Esophagus muscularis mucosa (tissue), 4 donors: ENCODE measurements at regions not wholly inside any gene's neighbourhood (a gene's known extent, or its start where the extent isn't known, plus 50 kb on each side); places are given as distances from the start of the nearest gene placed in this dataset.

Experiments
- CTCF ChIP-seq, 3 experiments: fragments of 200-600 bp in 2 of 3; fragments of 450-650 bp in 1 of 3; sonication (generic) in 2 of 3; IDR thresholded peaks; one replicate each; pipeline ENCODE4 v1.5.1; 2017 to 2019; ENCODE audit warnings: antibody characterized with exemption in 3 of 3, mild to moderate bottlenecking in 2 of 3, moderate library complexity in 1 of 3
- EP300 ChIP-seq: sonication (generic); formaldehyde crosslinking; IDR thresholded peaks from one replicate; pipeline ENCODE4 v1.6.1; 2017; ENCODE audit warnings: antibody characterized with exemption
- POLR2A ChIP-seq: fragments of 450-650 bp; IDR thresholded peaks from one replicate; pipeline ENCODE4 v1.6.1; 2017; ENCODE audit warnings: antibody characterized with exemption, moderate library complexity, mild to moderate bottlenecking, low read depth
- POLR2AphosphoS5 ChIP-seq, 2 donors: sonication (generic); formaldehyde crosslinking; IDR thresholded peaks; one replicate each; pipeline ENCODE4 v1.6.1; 2017; ENCODE audit warnings: antibody characterized with exemption in 2 of 2

GRCh38 chr18:30920351-30920750 lies 122.2 kb downstream of the DSC3 start:
- no peak for TF ChIP-seq POLR2AphosphoS5 (IDR thresholded peaks at IDR 0.05)
- TF ChIP-seq CTCF (IDR thresholded peaks at IDR 0.05) = no peak
- no peak for TF ChIP-seq POLR2A
- no peak for TF ChIP-seq EP300
